H9 (cell line): ENCODE measurements at regions not wholly inside any gene's neighbourhood (a gene's known extent, or its start where the extent isn't known, plus 50 kb on each side); places are given as distances from the start of the nearest gene placed in this dataset.

Experiments used
- DNase-seq: peaks from one replicate; pipeline ENCODE4 v3.0.0-alpha.2; 2017
- H2AFZ ChIP-seq: one replicate; pipeline ENCODE4 v1.6.1; 2013; ENCODE audit warnings: mild to moderate bottlenecking, low read length, control low read depth, moderate library complexity
- H2AK5ac ChIP-seq: 2 replicates; pipeline ENCODE4 v1.6.1; 2013; ENCODE audit warnings: low read length, control low read depth, mixed read lengths; ENCODE audit not compliant: insufficient read length
- H2BK120ac ChIP-seq: one replicate; pipeline ENCODE4 v1.6.1; 2013; ENCODE audit warnings: low read depth, mild to moderate bottlenecking, low read length, control low read depth, inconsistent platforms; ENCODE audit not compliant: poor library complexity, severe bottlenecking
- H2BK12ac ChIP-seq: 2 replicates; pipeline ENCODE4 v1.6.1; 2013; ENCODE audit warnings: low read length, control low read depth, mixed read lengths, low read depth; ENCODE audit not compliant: insufficient read length
- H2BK15ac ChIP-seq: 2 replicates; pipeline ENCODE4 v1.6.1; 2013; ENCODE audit warnings: low read depth, low read length, control low read depth
- H2BK20ac ChIP-seq: one replicate; pipeline ENCODE4 v1.6.1; 2013; ENCODE audit warnings: low read depth, mild to moderate bottlenecking, low read length, control low read depth, inconsistent platforms; ENCODE audit not compliant: poor library complexity, severe bottlenecking
- H2BK5ac ChIP-seq: 2 replicates; pipeline ENCODE4 v1.6.1; 2013; ENCODE audit warnings: low read length, control low read depth, mixed read lengths; ENCODE audit not compliant: insufficient read length
- H3K14ac ChIP-seq: 2 replicates; pipeline ENCODE4 v1.6.1; 2013; ENCODE audit warnings: low read length, control low read depth; ENCODE audit not compliant: insufficient read depth
- H3K18ac ChIP-seq: 2 replicates; pipeline ENCODE4 v1.6.1; 2013; ENCODE audit warnings: low read depth, mild to moderate bottlenecking, mixed read lengths, low read length, control low read depth; ENCODE audit not compliant: insufficient read length
- H3K23ac ChIP-seq: 2 replicates; pipeline ENCODE4 v1.6.1; 2013; ENCODE audit warnings: low read length, control low read depth, mixed read lengths, low read depth; ENCODE audit not compliant: insufficient read length
- H3K23me2 ChIP-seq: 2 replicates; pipeline ENCODE4 v1.6.1; 2013; ENCODE audit warnings: low read depth, mild to moderate bottlenecking, mixed read lengths, low read length, control low read depth; ENCODE audit not compliant: insufficient read length, poor library complexity, severe bottlenecking
- H3K27ac ChIP-seq: 2 replicates; pipeline ENCODE4 v1.5.1; 2013; ENCODE audit warnings: low read length, control low read depth, mixed read lengths, low read depth; ENCODE audit not compliant: insufficient read length
- H3K27me3 ChIP-seq: 2 replicates; pipeline ENCODE4 v1.6.1; 2013; ENCODE audit warnings: low read length, control low read depth, inconsistent platforms; ENCODE audit not compliant: insufficient read depth
- H3K4ac ChIP-seq: 2 replicates; pipeline ENCODE4 v1.6.1; 2013; ENCODE audit warnings: low read depth, mild to moderate bottlenecking, control low read depth, inconsistent platforms, low read length, moderate library complexity
- H3K4me1 ChIP-seq: 2 replicates; pipeline ENCODE4 v1.6.1; 2013; ENCODE audit warnings: low read length, control low read depth, inconsistent platforms; ENCODE audit not compliant: insufficient read depth
- H3K4me2 ChIP-seq: 2 replicates; pipeline ENCODE4 v1.6.1; 2013; ENCODE audit warnings: low read length, control low read depth, mixed read lengths; ENCODE audit not compliant: insufficient read length, insufficient read depth
- H3K56ac ChIP-seq: 2 replicates; pipeline ENCODE4 v1.6.1; 2013; ENCODE audit warnings: low read depth, mild to moderate bottlenecking, mixed read lengths, low read length, control low read depth; ENCODE audit not compliant: insufficient read length
- H3K79me1 ChIP-seq: 2 replicates; pipeline ENCODE4 v1.6.1; 2013; ENCODE audit warnings: low read depth, mild to moderate bottlenecking, moderate library complexity, low read length, control low read depth, inconsistent platforms; ENCODE audit not compliant: insufficient read depth, poor library complexity, severe bottlenecking
- H3K79me2 ChIP-seq: 2 replicates; pipeline ENCODE4 v1.6.1; 2013; ENCODE audit warnings: low read length, control low read depth, inconsistent platforms; ENCODE audit not compliant: insufficient read depth
- H3K9ac ChIP-seq: 2 replicates; pipeline ENCODE4 v1.6.1; 2013; ENCODE audit warnings: low read length, control low read depth, mixed read lengths; ENCODE audit not compliant: insufficient read length; ENCODE audit errors: extremely low read depth
- H3K9me3 ChIP-seq: one replicate; pipeline ENCODE4 v1.6.1; 2013; ENCODE audit warnings: low read depth, low read length, inconsistent platforms; ENCODE audit not compliant: control insufficient read depth
- H3T11ph ChIP-seq: one replicate; pipeline ENCODE4 v1.6.1; 2013; ENCODE audit warnings: mild to moderate bottlenecking, low read length, control low read depth, inconsistent platforms
- H4K20me1 ChIP-seq: one replicate; pipeline ENCODE4 v1.6.1; 2013; ENCODE audit not compliant: control insufficient read depth, insufficient read length, insufficient read depth
- H4K5ac ChIP-seq: 2 replicates; pipeline ENCODE4 v1.6.1; 2013; ENCODE audit warnings: low read depth, mild to moderate bottlenecking, mixed read lengths, low read length, control low read depth; ENCODE audit not compliant: insufficient read length
- H4K8ac ChIP-seq: replicated peaks from 2 replicates; pipeline ENCODE4 v1.6.1; 2013; ENCODE audit warnings: low read length, control low read depth, mixed read lengths, low read depth; ENCODE audit not compliant: insufficient read length
- H4K91ac ChIP-seq: 2 replicates; pipeline ENCODE4 v1.6.1; 2013; ENCODE audit warnings: low read depth, mild to moderate bottlenecking, moderate library complexity, mixed read lengths, low read length, control low read depth; ENCODE audit not compliant: insufficient read length
- H3K27ac Mint-ChIP-seq, 3 experiments: 2 replicates in 2 of 3; 3 replicates in 1 of 3; pipeline ENCODE4 v1.8.0; 2020 to 2021; ENCODE audit warnings: mixed read lengths in 3 of 3, mild to moderate bottlenecking in 1 of 3, moderate library complexity in 1 of 3
- H3K27me3 Mint-ChIP-seq: 2 replicates; pipeline ENCODE4 v1.8.0; 2021; ENCODE audit warnings: low read depth, mild to moderate bottlenecking, moderate library complexity, mixed read lengths
- H3K36me3 Mint-ChIP-seq, 3 experiments: 2 replicates in 2 of 3; 3 replicates in 1 of 3; pipeline ENCODE4 v1.8.0; 2020 to 2021; ENCODE audit warnings: low read depth in 3 of 3, mixed read lengths in 3 of 3; ENCODE audit not compliant: insufficient read depth in 1 of 3
- H3K4me1 Mint-ChIP-seq, 2 experiments: 2 replicates each; pipeline ENCODE4 v1.8.0; 2020; ENCODE audit warnings: mixed read lengths in 2 of 2
- H3K4me3 Mint-ChIP-seq, 2 experiments: 2 replicates in 1 of 2; 3 replicates in 1 of 2; pipeline ENCODE4 v1.8.0; 2020 to 2021; ENCODE audit warnings: mild to moderate bottlenecking in 2 of 2, mixed read lengths in 2 of 2, moderate library complexity in 1 of 2
- H3K9me3 Mint-ChIP-seq, 2 experiments: 2 replicates in 1 of 2; 3 replicates in 1 of 2; pipeline ENCODE4 v1.8.0; 2020; ENCODE audit warnings: mild to moderate bottlenecking in 2 of 2, mixed read lengths in 2 of 2, moderate library complexity in 1 of 2
- WGBS: extraction: QIAGEN DNeasy Blood & Tissue Kit; methylation state at CpG from one replicate; pipeline ENCODE4 v1.1.7; 2013; ENCODE audit warnings: missing lambda C conversion rate, low lambda C conversion rate, mixed read lengths; ENCODE audit not compliant: insufficient read length; ENCODE audit errors: extremely low coverage; 5-methylcytosine and 5-hydroxymethylcytosine counted together
- TF ChIP-seq, protein P1 (sequence below): fragments of 200-600 bp; sonication (generic); conservative IDR thresholded peaks from 3 replicates; pipeline ENCODE4 v1.8.0; 2021; ENCODE audit warnings: antibody characterized with exemption, mild to moderate bottlenecking

DNA sequence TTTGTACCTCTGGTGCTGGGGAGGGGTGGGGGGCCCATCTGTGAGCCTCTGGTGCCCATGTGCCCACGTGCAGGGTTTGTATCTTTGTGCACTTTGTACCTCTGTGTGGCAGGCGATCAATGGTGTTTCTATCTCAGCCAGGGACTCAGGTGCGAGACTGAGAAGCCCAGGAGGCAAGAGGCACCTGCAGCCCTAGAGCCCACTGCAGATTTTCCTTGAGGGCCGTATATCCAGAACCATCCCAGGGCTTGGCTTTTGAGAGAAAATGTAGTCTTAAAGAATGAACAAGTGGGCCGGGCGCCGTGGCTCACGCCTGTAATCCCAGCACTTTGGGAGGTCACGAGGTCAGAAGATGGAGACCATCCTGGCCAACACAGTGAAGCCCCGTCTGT is 52.2 kb upstream of the KCNMB1 start:
- no peak overlapping the region for H2AFZ ChIP-seq
- peaks cover 2% of the 10 kb centered on the region; the same call in 1 of the 2 replicates for H3K27me3 Mint-ChIP-seq
- no CpG with 5 or more reads among the region's 10 CpGs for WGBS
- TF ChIP-seq, protein P1, sequence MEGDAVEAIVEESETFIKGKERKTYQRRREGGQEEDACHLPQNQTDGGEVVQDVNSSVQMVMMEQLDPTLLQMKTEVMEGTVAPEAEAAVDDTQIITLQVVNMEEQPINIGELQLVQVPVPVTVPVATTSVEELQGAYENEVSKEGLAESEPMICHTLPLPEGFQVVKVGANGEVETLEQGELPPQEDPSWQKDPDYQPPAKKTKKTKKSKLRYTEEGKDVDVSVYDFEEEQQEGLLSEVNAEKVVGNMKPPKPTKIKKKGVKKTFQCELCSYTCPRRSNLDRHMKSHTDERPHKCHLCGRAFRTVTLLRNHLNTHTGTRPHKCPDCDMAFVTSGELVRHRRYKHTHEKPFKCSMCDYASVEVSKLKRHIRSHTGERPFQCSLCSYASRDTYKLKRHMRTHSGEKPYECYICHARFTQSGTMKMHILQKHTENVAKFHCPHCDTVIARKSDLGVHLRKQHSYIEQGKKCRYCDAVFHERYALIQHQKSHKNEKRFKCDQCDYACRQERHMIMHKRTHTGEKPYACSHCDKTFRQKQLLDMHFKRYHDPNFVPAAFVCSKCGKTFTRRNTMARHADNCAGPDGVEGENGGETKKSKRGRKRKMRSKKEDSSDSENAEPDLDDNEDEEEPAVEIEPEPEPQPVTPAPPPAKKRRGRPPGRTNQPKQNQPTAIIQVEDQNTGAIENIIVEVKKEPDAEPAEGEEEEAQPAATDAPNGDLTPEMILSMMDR = no peak
- no peaks in the 10 kb centered on the region for H3K9me3 Mint-ChIP-seq
- no peak overlapping the region for H3K9ac ChIP-seq
- no peak overlapping the region for H3K4ac ChIP-seq
- no peak overlapping the region for H3K4me3 Mint-ChIP-seq
- no peak overlapping the region for H3K18ac ChIP-seq
- no peaks in the 10 kb centered on the region; the same call in 1 of the 2 replicates for H3K4me1 ChIP-seq
- no peak overlapping the region for H2BK5ac ChIP-seq
- H3K27ac Mint-ChIP-seq = no peak overlapping the region
- no peak for DNase-seq
- no peaks in the 10 kb centered on the region for H3K23me2 ChIP-seq
- no peak overlapping the region for H3K56ac ChIP-seq
- H4K20me1 ChIP-seq = no peaks in the 10 kb centered on the region
- H3K23ac ChIP-seq = no peak overlapping the region
- no peak overlapping the region for H2BK120ac ChIP-seq
- H3K79me2 ChIP-seq = no peaks in the 10 kb centered on the region
- H2BK15ac ChIP-seq = no peak overlapping the region
- H3K9me3 ChIP-seq = no peaks in the 10 kb centered on the region
- no peak overlapping the region for H2BK12ac ChIP-seq
- no peak overlapping the region for H3K4me2 ChIP-seq
- H3K27me3 ChIP-seq = no peaks in the 10 kb centered on the region
- H3T11ph ChIP-seq = no peak overlapping the region
- H3K4me1 Mint-ChIP-seq = peaks cover 31 to 41% of the 10 kb centered on the region in 2 experiments
- H3K36me3 Mint-ChIP-seq = no peaks in the 10 kb centered on the region
- no peak overlapping the region for H3K27ac ChIP-seq
- no peak overlapping the region for H3K14ac ChIP-seq
- H4K91ac ChIP-seq = no peak overlapping the region
- H2AK5ac ChIP-seq = no peak overlapping the region
- H4K8ac ChIP-seq = no peak overlapping the region
- no peak overlapping the region for H2BK20ac ChIP-seq
- no peaks in the 10 kb centered on the region for H3K79me1 ChIP-seq
- H4K5ac ChIP-seq = no peak overlapping the region
